ENCODE measurements at regions not wholly inside any gene's neighbourhood (a gene's known extent, or its start where the extent isn't known, plus 50 kb on each side); places are given as distances from the start of the nearest gene placed in this dataset.
"Not testable (repeated sequence)": the region's sequence is repeated elsewhere in the genome, so short reads cannot be mapped to it uniquely, and the experiment has no call there.

DNA sequence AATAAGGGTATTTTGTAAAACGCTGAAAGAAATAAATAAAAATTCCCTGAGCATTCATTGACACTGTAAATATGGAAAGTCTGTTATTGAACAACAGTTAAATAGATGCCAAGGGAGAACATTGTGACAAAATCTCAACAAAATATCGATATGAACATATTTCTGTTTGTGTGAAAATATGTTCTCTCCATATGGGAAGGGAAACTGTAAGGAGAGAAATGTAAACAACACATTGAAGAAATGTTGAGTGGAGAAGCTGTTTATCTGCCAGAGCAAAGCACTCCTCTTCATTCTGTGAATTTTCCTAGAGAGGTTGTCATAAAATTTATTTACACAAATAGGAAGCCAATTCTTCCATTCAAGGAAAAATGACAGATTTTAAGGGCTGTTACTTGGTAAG, 57.1 kb upstream of the EOMES start:
- DNase-seq: no peak

DNA sequence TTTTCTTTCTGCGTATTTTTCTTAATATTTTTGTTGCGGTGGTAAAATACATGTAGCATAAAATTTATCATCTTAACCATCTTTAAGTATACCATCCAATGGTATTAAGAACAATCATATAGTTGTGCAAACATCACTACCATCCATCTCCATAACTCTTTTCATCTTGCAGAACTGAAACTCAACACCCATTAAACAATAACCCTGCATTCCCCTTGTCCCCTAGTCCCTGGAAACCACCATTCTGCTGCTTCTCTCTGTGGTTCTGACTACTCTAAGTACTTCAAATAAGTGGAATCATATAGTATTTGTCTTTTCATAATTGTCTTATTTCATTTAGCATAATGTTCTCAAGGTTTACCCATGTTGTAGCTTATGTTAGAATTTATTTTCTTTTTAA, 67.3 kb upstream of the EOMES start:
- DNase-seq: no peak

DNA sequence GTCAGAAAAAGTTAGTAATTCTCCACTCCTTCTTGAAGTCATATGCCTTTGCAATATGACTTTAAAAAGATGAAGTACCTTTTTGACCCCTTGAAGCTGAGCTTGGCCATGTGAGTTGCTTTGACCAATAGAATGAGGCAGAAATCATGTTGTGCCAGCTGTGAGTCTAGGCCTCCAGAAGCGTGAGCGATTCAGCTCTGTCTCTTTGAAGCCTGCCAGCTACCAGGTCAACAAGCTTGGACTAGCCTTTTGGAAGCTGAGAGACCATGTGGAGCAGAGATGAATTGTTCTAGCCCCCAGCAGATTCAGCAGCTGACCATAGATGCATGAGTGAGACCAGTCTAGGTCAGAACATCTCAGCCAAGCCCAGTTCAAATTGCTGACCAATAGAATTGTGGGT, 69.8 kb upstream of the EOMES start:
- DNase-seq: no peak

DNA sequence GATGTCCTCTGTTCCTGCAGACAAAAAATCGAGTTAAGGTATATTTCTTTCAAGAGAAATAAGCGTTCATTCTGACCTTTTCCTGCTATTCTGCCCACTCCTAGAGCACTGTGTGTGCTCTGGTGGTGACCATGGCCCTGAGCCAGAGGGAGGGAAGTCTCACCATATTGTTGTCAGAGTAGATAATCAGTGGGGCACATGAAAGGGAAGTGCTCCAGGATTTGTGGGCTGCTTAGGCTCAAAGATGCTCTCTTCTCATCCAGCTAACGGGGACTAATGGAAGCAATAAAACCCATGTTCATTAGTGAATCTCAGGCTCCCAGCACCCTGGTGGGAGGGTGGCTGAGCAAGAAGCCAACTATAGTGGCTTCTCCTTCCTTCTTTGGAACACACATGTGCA, 70.7 kb upstream of the EOMES start:
- DNase-seq: no peak

DNA sequence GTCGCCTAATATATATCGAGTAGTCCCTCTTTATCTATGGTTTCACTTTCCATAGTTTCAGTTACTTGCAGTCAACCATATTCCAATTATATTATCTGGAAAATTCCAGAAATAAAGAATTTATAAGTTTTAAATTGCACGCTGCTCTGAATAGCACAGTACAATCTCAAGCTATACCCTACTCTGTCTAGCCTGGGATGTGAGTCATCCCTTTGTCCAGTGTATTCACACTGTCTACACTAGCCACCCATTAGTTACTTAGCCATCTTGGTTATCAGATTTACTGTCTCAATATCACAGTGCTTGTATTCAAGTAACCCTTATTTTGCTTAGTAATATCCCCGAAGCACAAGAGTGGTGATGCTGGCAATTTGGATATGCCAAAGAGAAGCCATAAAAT, 72.1 kb upstream of the EOMES start:
- DNase-seq: no peak

DNA sequence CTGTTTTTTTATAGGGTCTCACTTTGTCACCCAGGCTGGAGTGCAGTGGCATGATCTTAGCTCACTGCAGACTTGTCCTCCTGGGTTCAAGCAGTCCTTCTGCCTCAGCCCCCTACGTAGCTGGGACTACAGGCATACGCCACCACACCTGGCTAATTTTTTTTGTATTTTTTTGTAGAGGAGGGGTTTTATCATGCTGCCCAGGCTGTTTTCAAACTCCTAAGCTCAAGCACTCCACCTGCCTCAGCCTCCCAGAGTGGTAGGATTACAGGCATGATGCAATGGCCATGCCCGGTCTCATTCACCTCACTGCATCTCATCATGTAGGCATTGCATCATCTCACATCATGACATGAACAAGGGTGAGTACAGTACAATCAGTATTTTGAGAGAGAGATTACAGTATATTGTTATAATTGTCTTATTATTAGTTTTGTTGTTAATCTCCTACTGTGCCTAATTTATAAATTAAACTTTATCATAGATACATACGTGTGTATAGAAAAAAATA, 74.3 kb upstream of the EOMES start:
- DNase-seq: no peak

DNA sequence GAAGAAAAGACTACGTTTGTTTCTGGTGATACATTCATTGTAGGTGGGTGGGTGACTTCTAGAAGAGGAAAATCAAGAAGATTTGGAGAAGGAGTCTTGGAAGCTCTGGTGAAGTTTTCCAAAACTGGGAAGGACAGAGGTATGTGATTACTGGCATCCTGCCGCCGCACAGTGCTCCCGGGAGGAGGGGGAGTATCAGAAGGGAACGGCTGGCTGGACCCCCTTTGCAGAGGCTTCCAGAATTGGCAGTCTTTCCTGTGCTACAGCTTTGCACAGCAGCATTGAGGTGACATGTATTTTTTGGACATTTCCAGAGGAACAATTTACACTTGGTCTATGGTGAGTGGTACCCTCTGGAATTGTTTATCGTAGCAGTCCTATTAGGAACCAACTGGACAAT, 75.7 kb upstream of the EOMES start:
- no peak for DNase-seq

DNA sequence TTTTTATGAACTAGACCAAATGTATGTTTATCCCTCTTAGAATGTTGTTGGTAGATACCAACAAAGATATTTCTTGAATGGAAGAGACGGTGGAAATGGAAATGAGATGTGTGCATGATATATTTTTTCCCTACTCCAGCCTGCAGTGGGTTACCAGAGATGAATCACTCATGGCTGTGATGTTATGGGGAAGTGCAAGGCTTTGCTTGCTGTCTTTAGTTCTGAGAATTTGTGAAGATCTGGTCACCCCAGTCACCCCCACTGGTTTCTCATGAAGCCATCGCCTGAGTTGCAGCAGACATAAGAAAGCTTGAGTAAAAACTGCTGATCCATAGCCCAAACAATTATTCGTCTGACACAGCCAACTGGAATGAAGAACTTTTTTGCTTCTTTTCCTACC, 78.1 kb upstream of the EOMES start:
- no peak for DNase-seq

DNA sequence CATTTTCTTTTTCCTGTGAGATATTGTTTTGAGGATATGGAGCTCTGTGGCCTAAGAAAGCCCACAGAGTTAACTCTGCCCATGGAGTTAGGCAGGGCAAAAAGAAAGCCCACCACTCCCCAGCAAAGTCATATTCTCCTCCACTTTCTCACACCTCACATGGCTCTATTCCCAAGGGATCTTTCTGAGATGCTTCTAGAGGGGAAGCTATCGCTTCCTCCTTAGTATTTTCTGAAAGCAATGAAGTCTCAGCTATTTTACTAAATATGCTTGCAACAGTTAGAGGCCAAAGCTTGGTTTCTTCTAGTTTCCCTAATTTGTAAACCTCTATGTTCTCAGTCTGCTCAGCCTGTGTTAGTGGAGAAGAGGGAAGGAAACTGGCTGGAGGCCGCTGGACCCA, 80.3 kb upstream of the EOMES start:
- DNase-seq: no peak

DNA sequence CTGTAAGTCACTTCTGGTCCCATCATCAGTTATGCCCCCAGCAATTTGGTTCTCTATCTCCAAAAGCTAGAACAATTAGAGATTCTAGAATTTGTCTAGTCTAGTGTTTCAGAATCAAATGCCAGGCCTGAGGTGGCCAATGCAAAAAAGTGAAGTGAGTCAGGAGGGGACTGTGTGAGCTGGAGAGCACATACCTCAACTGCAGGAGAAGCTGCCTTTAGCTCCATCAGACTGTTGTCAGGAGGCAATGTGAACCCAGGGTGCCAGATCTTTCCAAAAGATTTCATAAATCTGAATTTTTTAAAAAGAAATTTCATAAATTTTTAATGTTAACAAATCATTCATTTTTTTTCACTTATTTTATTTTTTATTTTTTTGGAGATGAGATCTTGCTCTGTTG, 80.7 kb upstream of the EOMES start:
- DNase-seq: no peak

DNA sequence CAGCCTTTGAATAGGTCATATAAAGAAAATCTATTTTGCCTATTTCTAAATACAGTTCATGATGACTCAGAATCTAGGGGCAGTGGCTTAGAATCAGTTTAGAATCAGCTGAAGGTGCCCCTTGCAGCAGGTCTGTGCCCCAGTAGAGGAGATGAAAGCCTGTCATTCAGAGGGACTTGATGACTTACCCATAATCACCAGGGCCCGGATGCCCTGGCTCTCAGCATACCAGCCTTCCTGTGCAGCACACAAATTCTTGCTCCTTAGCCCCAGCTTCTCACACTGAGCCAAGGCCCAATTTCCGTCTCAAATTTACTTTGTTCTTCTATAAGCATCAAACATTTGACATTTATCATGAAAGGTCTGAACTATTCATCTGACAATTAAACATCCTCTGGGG, 83.2 kb upstream of the EOMES start:
- DNase-seq: no peak

DNA sequence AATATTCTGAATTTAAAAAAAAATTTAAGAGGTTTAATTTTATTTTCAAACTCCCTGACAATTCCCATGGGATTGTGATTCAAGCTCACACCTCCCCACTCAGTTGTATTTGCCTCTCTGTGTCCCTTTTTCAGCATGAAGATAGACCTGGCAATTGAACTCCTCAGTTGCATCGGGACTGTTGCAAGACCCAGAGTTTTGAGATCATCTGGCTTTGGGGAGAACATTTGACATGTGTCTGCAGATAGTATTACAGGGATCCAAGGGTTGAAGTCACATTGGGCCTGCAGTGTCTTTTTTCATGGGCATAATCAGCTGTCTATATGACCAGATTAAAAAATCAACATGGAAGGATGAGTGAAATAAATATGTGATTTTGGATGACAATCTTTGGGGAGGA, 91.1 kb upstream of the EOMES start:
- no peak for DNase-seq

DNA sequence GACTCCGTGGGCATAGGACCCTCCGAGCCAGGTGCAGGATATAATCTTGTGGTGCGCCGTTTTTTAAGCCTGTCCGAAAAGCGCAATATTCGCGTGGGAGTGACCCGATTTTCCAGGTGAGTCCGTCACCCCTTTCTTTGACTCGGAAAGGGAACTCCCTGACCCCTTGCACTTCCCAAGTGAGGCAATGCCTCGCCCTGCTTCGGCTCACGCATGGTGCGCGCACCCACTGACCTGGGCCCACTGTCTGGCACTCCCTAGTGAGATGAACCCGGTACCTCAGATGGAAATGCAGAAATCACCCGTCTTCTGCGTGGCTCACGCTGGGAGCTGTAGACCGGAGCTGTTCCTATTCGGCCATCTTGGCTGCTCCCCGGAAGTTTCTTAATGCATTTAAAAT, 99.5 kb upstream of the EOMES start:
- DNase-seq: not testable (repeated sequence)

DNA sequence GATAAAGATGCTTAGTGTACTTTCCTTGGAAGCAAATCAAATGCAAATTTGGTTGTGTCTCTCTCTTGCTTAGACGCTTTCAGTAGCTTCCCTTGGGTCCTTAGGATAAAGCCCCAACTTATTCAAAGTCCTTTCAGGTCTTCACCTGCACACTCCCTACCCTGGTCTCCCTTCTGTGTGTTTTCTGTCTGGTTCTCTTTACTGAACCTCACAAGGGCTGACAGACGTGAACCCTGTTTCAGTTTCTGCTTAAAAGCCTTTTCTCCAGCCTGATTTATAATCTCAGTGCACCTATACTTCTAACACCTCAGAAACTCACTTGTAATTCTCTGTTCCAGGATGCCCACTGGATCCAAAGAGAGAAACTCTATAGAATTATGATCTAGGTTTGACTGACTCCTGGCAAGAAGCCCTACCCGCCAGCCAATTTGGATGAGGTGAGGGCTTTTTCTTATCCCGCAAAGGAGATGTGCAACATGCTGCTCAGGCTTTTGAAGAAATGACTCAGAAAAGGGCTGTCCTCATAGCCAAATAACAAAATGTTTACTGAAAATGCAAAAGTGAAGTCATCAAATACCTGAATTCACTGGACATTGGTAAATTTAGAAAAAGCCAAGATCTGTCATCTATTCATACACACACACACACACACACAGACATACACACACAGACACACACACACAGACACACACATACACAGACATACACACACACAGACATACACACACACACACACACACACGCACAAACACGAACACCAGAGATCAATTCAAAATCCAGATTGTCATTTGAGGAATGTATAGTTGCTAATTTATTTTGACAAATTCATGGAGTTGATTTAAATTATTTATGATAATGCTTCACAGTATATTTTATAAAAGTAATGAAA, 102.4 kb upstream of the EOMES start:
- DNase-seq: no peak

DNA sequence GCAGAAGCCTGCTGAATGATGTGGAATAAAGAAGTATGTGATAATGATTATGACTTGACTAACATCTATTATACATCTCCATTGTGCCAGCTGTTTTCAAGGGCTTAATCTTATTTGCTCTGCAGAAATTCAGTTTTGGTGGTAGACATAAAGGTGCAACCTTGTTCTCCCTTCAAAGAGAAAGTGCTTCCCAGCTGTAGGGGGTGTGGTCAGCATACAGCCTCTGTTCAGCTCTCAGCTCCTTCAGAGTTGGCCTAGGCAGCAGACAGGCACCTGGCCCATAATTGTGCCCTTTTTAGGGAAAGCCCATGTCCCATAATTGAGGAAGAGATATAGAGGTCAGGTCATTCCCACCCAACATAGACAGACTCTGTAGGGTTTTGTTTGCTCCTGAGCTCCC, 104.3 kb upstream of the EOMES start:
- DNase-seq: no peak

DNA sequence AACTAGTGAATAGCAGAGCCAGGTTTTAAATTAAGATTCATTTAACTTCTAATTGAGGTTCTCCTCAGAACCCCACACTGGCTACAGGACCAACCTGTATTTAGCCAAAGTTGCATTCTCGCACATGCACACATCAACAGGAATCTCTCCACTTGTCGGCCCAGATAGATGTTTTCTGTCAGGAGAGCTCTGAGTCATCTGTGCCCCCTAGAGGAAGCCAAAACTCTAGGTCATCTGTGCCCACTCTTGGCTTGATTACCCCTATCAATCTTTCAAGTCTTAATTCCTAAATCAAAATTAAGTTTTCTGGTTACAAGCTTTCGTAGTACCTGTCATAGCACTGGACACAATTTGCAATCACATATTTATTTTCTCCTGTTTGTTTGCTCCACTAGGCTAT, 104.9 kb upstream of the EOMES start:
- DNase-seq: no peak

DNA sequence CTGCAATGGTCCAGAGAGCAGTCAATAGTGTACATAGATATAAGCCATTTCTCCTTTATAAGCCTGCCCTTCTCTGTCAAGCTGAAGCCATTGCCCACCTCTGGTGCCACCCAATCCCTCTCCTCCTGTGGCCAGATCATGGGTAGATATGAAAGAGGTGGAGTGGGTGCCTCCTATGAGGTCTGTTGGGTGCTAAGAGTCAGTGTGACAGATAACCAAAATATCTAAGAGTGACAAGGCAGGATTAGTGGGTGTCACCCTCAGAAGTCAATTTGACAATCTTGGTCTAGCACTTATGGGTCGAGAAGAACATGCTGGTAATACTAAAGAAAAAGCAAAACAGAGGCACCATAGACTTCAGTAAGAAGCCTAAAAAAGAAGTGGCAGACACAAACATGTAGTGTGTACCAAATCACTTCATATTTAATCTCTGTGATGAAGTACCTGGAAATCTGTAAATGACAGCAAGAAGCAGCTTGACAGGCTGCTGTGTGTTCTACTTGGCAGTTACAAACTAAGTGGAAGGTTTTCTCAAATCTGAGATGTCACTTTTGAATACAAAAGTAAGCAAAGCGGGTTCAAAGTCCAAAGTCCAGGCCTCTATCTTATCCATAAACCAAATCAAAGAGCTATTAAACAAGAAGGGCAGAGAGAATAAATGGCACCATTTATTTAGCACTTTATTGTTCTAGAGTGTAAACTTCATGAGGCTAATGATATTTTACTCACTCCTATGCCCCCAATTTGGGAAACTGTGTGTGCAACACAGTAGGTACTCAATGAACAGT, 118.9 kb upstream of the EOMES start:
- DNase-seq: no peak

DNA sequence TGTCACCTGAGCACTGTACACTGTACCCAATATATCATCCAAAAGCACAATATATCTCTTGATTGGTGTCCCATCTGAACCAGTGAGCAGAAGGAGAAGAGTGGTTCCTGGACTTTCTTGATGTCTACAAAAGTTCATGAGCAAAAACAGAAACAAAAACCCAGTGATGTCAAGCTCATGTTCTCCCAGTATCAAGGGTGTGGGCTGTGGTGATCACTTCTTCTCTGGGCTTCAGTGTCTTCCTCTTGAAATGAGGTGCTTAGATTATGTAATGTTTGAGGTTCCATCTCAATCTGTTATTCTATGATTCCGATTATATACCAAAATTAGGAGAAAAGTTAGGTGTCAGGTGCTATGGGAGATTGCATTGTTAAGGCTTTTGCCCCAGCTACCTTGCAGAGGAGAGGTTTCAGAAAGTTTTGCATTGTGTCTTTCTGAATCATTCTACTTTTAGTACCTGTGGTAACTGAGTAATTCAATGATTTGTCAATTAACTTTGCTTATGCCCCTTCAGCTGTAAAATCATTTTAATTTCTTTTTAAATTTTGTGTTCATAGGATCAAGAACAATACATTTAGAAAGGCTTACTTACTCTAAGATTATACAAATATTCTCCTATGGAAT, 122.0 kb upstream of the EOMES start:
- DNase-seq: no peak

DNA sequence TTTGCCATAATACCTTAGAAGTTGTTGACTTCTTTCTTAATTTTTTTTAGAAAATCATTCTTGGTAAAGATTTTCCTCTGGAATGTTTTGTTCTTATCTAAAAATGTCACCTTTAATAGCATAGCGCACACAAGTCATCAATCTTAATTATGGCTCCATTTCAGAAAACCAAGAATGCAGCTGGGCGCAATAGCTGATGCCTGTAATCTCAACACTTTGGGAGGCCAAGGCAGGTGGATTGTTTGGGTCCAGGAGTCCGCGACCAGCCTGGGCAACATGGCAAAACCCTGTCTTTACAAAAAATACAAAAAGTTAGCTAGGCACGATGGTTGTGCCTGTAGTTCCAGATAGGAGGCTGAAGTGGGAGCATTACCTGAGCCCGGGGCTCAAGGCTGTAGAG, 125.6 kb upstream of the EOMES start:
- DNase-seq: no peak

DNA sequence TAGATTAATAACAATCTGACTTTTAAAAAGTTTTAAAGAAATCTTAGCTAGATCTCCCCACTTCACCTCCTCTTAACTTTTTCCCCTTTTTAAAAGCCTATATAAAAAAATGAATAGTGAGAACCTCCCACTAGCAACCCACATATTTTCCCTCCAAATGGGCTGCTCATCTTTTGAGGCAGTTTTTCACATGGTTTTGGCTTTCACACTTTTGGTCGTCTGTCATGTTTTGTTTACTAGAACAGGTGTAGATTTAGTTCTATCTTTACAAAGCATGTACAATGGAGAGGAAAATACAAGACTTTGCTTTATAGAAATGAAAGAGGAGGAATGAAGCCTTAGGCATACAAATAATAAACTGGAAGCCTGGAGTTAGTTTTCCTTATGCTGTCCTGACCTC, 126.7 kb upstream of the EOMES start:
- no peak for DNase-seq

DNA sequence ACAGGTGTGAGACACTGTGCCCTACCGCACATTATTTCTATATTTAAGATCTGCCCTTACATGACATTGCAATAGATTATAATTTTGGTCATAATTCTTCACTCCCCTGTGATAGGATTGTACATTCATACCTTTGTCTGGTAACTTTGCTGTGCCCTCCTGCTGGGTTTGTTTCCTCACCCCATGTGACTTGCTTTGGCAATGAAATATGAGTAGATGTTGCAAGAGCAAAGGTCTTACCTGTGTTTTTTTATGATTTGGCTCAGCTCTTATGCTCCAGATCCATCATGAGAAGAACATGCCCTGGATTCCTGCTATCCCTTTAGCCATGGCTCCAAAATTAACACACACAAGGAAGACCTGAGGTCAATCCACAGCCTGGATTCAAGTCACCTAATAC, 137.7 kb upstream of the EOMES start:
- DNase-seq: no peak

DNA sequence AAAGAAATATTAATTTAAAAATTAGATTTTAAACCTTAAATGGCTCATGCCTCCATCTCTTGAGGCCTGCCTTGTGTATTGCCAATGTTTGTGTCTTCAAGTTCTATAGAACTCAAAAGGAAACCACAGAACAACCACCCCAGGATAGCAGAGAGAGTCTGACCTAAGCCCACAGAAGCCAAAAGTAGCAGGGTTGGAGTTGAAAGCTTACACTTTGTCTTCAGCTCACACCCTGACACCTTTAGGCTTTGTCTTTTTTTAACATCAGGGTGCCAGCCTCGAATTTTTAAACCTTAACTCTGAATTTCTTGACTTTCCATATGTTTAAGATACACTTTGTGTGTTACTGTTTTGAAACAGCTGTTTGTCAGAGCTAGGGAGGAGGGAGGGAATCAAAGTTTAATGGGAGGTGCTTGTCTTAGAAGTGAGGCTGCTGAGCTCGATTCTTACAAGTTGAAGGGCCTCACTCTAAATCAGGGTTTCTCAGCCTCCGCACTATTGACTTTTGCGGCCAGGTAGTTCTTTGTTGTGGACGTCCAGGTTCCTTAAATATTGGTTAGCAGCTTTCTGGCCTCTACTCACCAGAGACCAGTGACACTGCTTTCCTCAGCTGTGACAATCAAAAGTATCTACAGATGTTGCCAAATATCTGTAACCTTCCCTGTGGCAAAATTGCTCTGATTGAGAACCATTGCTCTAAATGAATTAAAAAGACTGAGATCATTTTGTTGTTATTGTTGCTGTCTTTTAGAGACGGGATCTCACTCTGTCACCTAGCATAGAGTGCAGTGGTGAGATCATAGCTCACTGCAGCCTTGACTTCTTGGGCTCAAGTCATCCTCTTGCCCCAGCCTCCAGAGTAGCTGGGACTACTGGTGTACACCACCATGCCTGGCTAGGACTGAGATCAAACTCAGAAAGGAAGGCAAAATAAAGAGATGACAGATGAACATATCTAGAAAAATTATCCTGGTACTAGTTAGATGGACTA, 139.2 kb upstream of the EOMES start:
- no peak for DNase-seq

DNA sequence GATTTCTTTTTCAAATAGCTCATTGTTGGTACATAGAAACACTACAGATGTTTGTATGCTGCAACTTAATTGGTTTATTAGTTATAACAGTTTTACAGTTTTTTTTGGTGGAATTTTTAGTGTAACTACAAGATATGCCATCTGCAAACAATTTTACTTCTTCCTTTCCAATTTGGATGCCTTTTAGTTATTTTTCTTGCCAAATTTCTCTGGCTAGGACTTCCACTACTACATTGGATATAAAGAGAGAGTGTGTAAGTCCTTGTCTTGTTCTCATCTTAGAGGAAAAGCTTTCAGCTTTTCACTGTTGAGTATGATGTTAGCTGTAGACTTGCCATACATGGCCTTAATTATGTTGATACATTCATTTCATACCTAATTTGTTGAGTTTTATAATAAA, 143.6 kb upstream of the EOMES start:
- no peak for DNase-seq
